Brain microvascular endothelial cell (primary cell): ENCODE measurements at regions not wholly inside any gene's neighbourhood (a gene's known extent, or its start where the extent isn't known, plus 50 kb on each side); places are given as distances from the start of the nearest gene placed in this dataset.

ENCODE experiments used
- DNase-seq: peaks from one replicate; pipeline ENCODE4 v3.0.0-alpha.2; 2020
- H3K27ac ChIP-seq: fragments of 250-450 bp; sonication (Bioruptor Pico); 2 replicates; pipeline ENCODE4 v1.5.1; 2020; ENCODE audit warnings: mild to moderate bottlenecking, moderate library complexity
- H3K27me3 ChIP-seq: fragments of 250-450 bp; sonication (Bioruptor Pico); replicated peaks from 2 replicates; pipeline ENCODE4 v1.5.1; 2020; ENCODE audit warnings: mild to moderate bottlenecking
- H3K36me3 ChIP-seq: fragments of 250-450 bp; sonication (Bioruptor Pico); replicated peaks from 2 replicates; pipeline ENCODE4 v1.5.1; 2020; ENCODE audit warnings: mild to moderate bottlenecking
- H3K4me3 ChIP-seq: 2 replicates; pipeline ENCODE4 v1.5.1; 2011; ENCODE audit warnings: low read depth, mild to moderate bottlenecking, control low read depth, low read length, moderate library complexity
- in situ Hi-C: cut with HindIII; loops from 2 replicates; pipeline ENCODE4 v1.10.0; 2017; ENCODE audit warnings: low sequenced_read_pairs, low pct_ligation_motif_present
- TF ChIP-seq, protein P1 (sequence below): IDR thresholded peaks from 2 replicates; pipeline ENCODE4 v1.5.1; 2011; ENCODE audit warnings: low read depth, mild to moderate bottlenecking, moderate library complexity, low read length, control low read depth, inconsistent platforms; ENCODE audit errors: missing control alignments

DNA sequence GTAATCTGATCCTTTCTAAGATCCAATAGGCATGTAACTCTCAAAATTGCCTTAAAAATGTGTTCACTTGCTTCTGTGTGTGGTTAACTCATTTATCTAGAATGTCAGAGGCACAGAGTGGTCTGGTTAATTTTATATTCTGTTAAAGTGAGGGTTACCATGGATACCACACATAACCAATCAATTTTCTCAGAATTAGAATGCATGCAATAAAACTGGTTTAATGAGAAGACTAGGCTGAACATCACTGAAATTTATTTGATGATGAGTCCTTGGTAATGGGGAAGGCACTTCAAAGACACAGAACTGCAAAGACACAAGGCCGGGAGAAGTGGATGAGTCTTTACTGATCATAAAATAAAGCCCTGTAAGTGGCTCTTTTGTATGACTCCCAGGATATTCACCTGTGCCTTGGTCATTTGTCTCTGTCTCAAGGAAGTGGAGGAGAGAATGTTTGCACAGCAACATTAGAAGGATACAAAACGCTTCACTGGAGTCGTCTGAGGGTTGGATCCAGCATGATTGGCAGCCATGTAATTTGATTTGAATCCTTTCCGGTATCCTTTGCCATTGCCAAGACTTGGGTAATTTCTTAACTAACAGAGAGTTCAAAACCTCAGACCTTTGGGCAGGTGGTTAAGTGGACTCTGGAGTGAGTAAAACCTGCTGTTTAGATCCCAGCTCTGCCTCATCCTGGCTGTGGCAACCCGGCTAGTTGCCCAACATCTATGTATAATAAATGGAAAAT is 94.0 kb upstream of the RBPJ start:
- no peaks in the 10 kb centered on the region for H3K36me3 ChIP-seq
- H3K27ac ChIP-seq, result no peak overlapping the region
- in situ Hi-C loops, result no loop called here
- no peak for DNase-seq
- no peak overlapping the region for H3K4me3 ChIP-seq
- TF ChIP-seq, protein P1, sequence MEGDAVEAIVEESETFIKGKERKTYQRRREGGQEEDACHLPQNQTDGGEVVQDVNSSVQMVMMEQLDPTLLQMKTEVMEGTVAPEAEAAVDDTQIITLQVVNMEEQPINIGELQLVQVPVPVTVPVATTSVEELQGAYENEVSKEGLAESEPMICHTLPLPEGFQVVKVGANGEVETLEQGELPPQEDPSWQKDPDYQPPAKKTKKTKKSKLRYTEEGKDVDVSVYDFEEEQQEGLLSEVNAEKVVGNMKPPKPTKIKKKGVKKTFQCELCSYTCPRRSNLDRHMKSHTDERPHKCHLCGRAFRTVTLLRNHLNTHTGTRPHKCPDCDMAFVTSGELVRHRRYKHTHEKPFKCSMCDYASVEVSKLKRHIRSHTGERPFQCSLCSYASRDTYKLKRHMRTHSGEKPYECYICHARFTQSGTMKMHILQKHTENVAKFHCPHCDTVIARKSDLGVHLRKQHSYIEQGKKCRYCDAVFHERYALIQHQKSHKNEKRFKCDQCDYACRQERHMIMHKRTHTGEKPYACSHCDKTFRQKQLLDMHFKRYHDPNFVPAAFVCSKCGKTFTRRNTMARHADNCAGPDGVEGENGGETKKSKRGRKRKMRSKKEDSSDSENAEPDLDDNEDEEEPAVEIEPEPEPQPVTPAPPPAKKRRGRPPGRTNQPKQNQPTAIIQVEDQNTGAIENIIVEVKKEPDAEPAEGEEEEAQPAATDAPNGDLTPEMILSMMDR, result no peak
- H3K27me3 ChIP-seq, result no peaks in the 10 kb centered on the region

DNA sequence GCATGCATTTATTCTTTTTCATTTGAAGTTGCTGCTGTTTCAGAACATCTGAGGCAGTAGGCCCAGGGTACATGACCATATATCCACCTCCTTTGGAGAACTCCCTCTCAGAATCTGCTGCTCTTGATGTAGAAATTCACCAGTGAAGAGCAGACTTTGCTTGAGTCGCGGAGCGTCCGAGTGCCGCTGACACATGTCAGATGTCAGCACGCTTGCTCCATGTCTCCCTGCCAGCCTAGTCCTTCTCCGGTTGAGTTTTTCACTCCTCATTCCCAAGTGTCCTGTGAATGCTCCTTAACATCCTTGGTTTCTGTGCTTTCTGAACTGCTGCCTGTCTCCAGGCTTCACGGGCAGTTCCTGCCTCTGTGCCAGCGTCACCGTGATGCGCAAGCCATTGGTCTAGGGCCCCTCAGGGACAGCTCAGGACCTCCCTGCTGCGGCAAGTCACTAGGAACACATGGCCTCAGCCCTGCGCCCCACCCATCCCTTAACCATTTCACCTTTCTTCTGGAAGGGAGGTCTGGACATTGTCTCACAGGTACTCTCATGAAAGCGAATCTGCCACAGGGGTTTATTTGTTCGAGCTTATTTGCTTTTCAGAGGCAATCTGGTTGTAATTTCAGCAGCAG is 93.1 kb upstream of the RBPJ start:
- H3K36me3 ChIP-seq, result no peaks in the 10 kb centered on the region
- no peaks in the 10 kb centered on the region for H3K27me3 ChIP-seq
- no peak for DNase-seq
- TF ChIP-seq, protein P1, result no peak
- in situ Hi-C loops, result no loop called here
- H3K27ac ChIP-seq, result no peak overlapping the region
- H3K4me3 ChIP-seq, result no peak overlapping the region

DNA sequence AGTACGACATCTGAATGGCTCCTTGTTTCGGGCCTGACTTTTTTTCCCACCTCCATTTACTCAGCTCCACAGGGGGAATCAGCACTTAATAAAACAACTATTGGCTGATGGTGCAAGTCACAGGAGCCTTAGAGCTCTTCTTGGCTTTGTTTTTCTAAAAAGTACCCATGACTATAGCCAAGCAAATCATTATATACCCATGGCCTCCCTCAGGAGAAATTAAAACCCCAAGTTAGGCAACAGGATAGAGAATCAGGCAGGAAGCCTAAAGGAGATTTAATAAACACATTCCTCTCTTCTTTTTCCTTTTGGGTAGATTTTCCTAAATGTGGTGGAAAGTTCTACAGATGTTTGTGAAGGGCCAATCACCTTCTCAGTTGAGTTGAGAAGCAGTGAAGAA is 91.9 kb upstream of the RBPJ start:
- Histone ChIP-seq H3K36me3 (no peaks in the 10 kb centered on the region), H3K27me3 (no peaks in the 10 kb centered on the region), H3K4me3 (no peak overlapping the region), H3K27ac (no peak overlapping the region)
- TF ChIP-seq, protein P1, result no peak
- DNase-seq, result no peak
- in situ Hi-C loops, result no loop called here

DNA sequence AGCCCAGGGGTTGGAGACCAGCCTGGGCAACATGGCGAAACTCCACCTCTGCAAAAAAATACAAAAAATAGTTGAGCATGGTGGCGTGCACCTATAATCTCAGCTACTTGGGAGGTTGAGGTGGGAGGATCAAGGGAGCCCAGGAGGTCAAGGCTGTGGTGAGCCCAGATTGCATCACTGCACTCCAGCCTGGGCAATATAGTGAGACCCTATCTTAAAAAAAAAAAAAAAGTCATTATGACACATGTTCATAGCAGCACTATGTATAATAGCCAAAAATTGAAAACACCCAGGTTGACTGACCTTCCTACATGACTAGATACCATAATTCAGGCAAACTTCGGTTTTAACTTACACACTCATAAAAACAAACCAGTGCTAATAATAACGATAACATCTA is 90.8 kb upstream of the RBPJ start:
- in situ Hi-C loops, result no loop called here
- Histone ChIP-seq H3K27me3 (no peaks in the 10 kb centered on the region), H3K36me3 (no peaks in the 10 kb centered on the region), H3K27ac (no peak overlapping the region), H3K4me3 (no peak overlapping the region)
- TF ChIP-seq, protein P1, result no peak
- DNase-seq, result no peak

DNA sequence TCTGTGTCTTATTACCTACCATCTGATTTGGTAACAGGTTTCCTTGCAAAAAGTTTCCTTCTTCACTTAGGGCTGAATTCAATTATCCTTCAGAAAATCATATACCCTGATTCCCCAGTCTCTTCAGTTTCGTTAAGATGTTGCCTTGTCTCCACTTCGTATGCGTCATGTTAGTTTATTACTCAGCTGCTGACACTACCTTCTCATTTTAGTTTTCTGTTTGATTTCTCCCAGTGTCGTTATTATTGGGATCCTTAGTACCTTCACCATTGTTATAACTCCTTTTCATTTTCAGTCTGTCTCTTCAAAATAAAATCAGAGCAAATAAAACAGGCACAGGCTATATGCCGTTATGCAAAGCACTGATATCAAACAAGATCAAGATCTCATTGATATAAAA is 87.5 kb upstream of the RBPJ start:
- no peaks in the 10 kb centered on the region for H3K36me3 ChIP-seq
- TF ChIP-seq, protein P1, result no peak
- in situ Hi-C loops, result no loop called here
- no peak for DNase-seq
- H3K27me3 ChIP-seq, result no peaks in the 10 kb centered on the region
- no peak overlapping the region for H3K27ac ChIP-seq
- H3K4me3 ChIP-seq, result no peak overlapping the region
